K562 (cell line): ENCODE measurements at regions not wholly inside any gene's neighbourhood (a gene's known extent, or its start where the extent isn't known, plus 50 kb on each side); places are given as distances from the start of the nearest gene placed in this dataset.

Experiments used
- ATAC-seq: fragments of 200-7000 bp; cut with Tn5 transposase; 3 replicates; pipeline ENCODE4 v1.9.1; 2020; ENCODE audit warnings: moderate library complexity
- BruUV-seq: library from RNA; stranded (reverse); fragments of 400-500 nt; replicated peaks from 2 replicates; lab custom pipeline; 2021; lab: Mats Ljungman, UMichigan
- CTCF ChIA-PET: fragments of 300-600 bp; formaldehyde crosslinking; extraction: SDS; loops from one replicate; lab custom pipeline; 2021; ENCODE audit warnings: low intra/inter-chr PET ratio; lab: Yijun Ruan, JAX
- POLR2A ChIA-PET: fragments of 300-600, 350-650 bp; sonication (Branson Sonifier 250); formaldehyde crosslinking; extraction: SDS; loops from one replicate; lab custom pipeline; 2021; ENCODE audit warnings: antibody characterized with exemption, inconsistent platforms; lab: Yijun Ruan, JAX
- DNase-seq, 4 experiments: peaks; one replicate each; pipeline versions ENCODE4 v3.0.0 to v3.0.0-alpha.2; 2011 to 2018; ENCODE audit warnings: low spot score in 3 of 4, mixed read lengths in 3 of 4; ENCODE audit errors: extremely low read depth in 1 of 4
- FAIRE-seq: peaks from 2 replicates; lab custom pipeline; 2011; peaks lifted over from hg19 to GRCh38; lab: Jason Lieb, UNC
- H2AFZ ChIP-seq: 2 replicates; pipeline ENCODE4 v1.6.0; 2011; ENCODE audit warnings: low read depth, low read length, control low read depth, inconsistent platforms
- H3K27ac ChIP-seq: fragments of 200-600 bp; 3 replicates; pipeline ENCODE4 v1.8.0; 2011; ENCODE audit warnings: low read depth, mild to moderate bottlenecking, control low read depth, inconsistent platforms, low read length, moderate library complexity, mixed read lengths; ENCODE audit errors: extremely low read depth
- H3K27me3 ChIP-seq, 2 experiments: fragments of 300-600 bp in 1 of 2; 2 replicates in 1 of 2; 3 replicates in 1 of 2; pipeline versions ENCODE4 v1.6.0 to v1.8.0; 2011; ENCODE audit warnings: inconsistent platforms in 2 of 2, low read length in 2 of 2, mild to moderate bottlenecking in 1 of 2, mixed read lengths in 1 of 2, moderate library complexity in 1 of 2; ENCODE audit not compliant: control insufficient read depth in 2 of 2, insufficient read depth in 2 of 2
- H3K36me3 ChIP-seq: fragments of 300-600 bp; 3 replicates; pipeline ENCODE4 v1.8.0; 2011; ENCODE audit warnings: mild to moderate bottlenecking, low read length, inconsistent platforms; ENCODE audit not compliant: control insufficient read depth, insufficient read depth
- H3K4me1 ChIP-seq, 2 experiments: fragments of 200-600 bp in 1 of 2; replicated peaks in 1 of 2; 2 replicates in 1 of 2; 3 replicates in 1 of 2; pipeline versions ENCODE4 v1.5.1 to v1.8.0; 2011; ENCODE audit warnings: inconsistent platforms in 2 of 2, low read length in 2 of 2, mild to moderate bottlenecking in 1 of 2, mixed read lengths in 1 of 2, moderate library complexity in 1 of 2; ENCODE audit not compliant: control insufficient read depth in 2 of 2, insufficient read depth in 2 of 2
- H3K4me2 ChIP-seq: 2 replicates; pipeline ENCODE4 v1.6.1; 2011; ENCODE audit warnings: low read length, control low read depth, inconsistent platforms, mixed read lengths; ENCODE audit not compliant: insufficient read depth
- H3K4me3 ChIP-seq: fragments of 200-600 bp; sonication (generic), shearing (Covaris generic); 2 replicates; pipeline ENCODE4 v1.5.1; 2016; ENCODE audit warnings: control low read depth, inconsistent platforms
- H3K79me2 ChIP-seq: fragments of 200-600 bp; 3 replicates; pipeline ENCODE4 v1.8.0; 2011; ENCODE audit warnings: low read length, inconsistent platforms; ENCODE audit not compliant: control insufficient read depth, insufficient read depth
- H3K9ac ChIP-seq, 2 experiments: 2 replicates each; pipeline versions ENCODE4 v1.6.0 to v1.6.1; 2011; ENCODE audit warnings: low read depth in 2 of 2, low read length in 2 of 2, control low read depth in 1 of 2, inconsistent platforms in 1 of 2, mild to moderate bottlenecking in 1 of 2, mixed read lengths in 1 of 2; ENCODE audit not compliant: insufficient read depth in 1 of 2
- H3K9me1 ChIP-seq: one replicate; pipeline ENCODE4 v1.6.0; 2011; ENCODE audit warnings: inconsistent platforms, mild to moderate bottlenecking, low read length, moderate library complexity; ENCODE audit not compliant: control insufficient read depth, insufficient read depth
- H3K9me3 ChIP-seq: replicated peaks from 2 replicates; pipeline ENCODE4 v1.5.1; 2011; ENCODE audit warnings: low read depth, low read length, inconsistent platforms; ENCODE audit not compliant: control insufficient read depth, insufficient read depth
- H4K20me1 ChIP-seq: replicated peaks from 2 replicates; pipeline ENCODE4 v1.6.1; 2011; ENCODE audit warnings: low read length, inconsistent platforms, mixed read lengths; ENCODE audit not compliant: control insufficient read depth, insufficient read depth
- CEBPG ChIP-seq, 3 experiments: fragments of 200-800 bp in 1 of 3; sonication (Bioruptor generic) in 1 of 3; sonication (generic) in 1 of 3; formaldehyde crosslinking in 1 of 3; IDR thresholded peaks in 2 of 3; conservative IDR thresholded peaks in 1 of 3; 2 replicates each; pipeline versions ENCODE4 v1.6.1 to v1.8.0; 2016 to 2022; ENCODE audit warnings: missing compliant biosample characterization in 2 of 3, missing genetic modification characterization in 2 of 3, mild to moderate bottlenecking in 1 of 3, missing genetic modification reagents in 1 of 3
- FUS ChIP-seq: fragments of 200-400 bp; formaldehyde crosslinking; optimal IDR thresholded peaks from 2 replicates; pipeline ENCODE3; 2017; ENCODE audit warnings: low read depth, low read length
- SOX6 ChIP-seq: fragments of 450-650 bp; IDR thresholded peaks from 2 replicates; pipeline ENCODE4 v1.6.1; 2014; ENCODE audit warnings: mild to moderate bottlenecking
- SRSF1 ChIP-seq: fragments of 200-400 bp; formaldehyde crosslinking; IDR thresholded peaks from 2 replicates; pipeline ENCODE4 v1.6.1; 2017; ENCODE audit warnings: mild to moderate bottlenecking, low read depth, low read length, moderate library complexity
- WGBS: fragments of 100-300 bp; shearing (Covaris generic); methylation state at CpG from one replicate; pipeline ENCODE4 v1.1.6; 2016; ENCODE audit warnings: low coverage, mixed read lengths; ENCODE audit not compliant: insufficient coverage; ENCODE audit errors: missing lambda C conversion rate; 5-methylcytosine and 5-hydroxymethylcytosine counted together
- in situ Hi-C: fragments of 300-500 bp; cut with MboI; formaldehyde crosslinking; loops from 4 replicates; pipeline ENCODE4 v1.15.0; 2018; ENCODE audit warnings: inconsistent platforms, mixed read lengths
- intact Hi-C: fragments of 100-400 bp; cut with micrococcal nuclease; formaldehyde crosslinking; loops from 2 replicates; pipeline ENCODE4 v1.14.2; 2022
- TF ChIP-seq, protein P1 (sequence below): sonication (generic); formaldehyde crosslinking; IDR thresholded peaks from 2 replicates; pipeline ENCODE4 v1.8.1; 2023; ENCODE audit warnings: mild to moderate bottlenecking, missing genetic modification reagents, moderate library complexity

DNA sequence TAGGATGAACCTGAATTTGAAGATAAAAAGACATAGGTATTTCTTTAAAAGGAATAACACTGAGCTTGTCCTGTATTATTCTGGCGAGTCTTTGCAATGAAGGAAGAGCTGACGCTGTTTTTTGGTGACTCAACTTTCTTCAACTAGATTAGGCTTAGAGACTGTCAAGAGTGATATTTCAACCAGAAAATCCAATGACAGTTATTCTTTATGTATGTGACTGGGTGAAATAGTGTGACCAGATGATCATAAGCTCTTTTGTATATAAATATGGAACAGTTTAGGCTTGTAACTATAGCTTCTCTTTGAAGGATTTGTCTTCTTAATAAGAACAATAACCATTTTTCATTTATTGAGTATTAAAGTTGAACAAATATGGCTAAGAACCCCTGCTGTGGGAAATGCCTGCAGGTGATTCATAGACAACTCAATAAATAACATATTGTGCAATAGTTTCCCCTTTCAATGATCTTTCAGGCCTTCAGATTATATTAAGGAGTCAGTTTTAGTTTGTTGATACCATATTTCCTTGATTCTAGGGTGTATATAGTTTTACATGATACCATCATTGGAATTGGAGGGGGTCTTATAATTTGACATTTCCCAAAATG is 265.6 kb upstream of the JAG1 start:
- ChIA-PET POLR2A (no interaction called here), CTCF (no interaction called here)
- no peaks in the 10 kb centered on the region for H3K79me2 ChIP-seq
- DNase-seq (no peak), FAIRE-seq (no peak), ATAC-seq (no peak)
- no peak overlapping the region for H3K27ac ChIP-seq
- in situ Hi-C loops (no loop called here), intact Hi-C loops (no loop called here)
- H3K4me1 ChIP-seq = no peaks in the 10 kb centered on the region
- H3K9me3 ChIP-seq = no peaks in the 10 kb centered on the region
- WGBS = 0% methylated on average over 2 of the region's 2 CpGs
- no peaks in the 10 kb centered on the region for H3K9me1 ChIP-seq
- H3K9ac ChIP-seq = no peak overlapping the region
- no peaks in the 10 kb centered on the region for H3K27me3 ChIP-seq
- no peak overlapping the region for H3K4me3 ChIP-seq
- no peak overlapping the region for H3K4me2 ChIP-seq
- TF ChIP-seq CEBPG (CRISPR knock-in tag; IDR thresholded peaks at IDR 0.05) = no peak
- TF ChIP-seq CEBPG (tag; conservative IDR thresholded peaks at IDR 0.05 in 1 of 2, IDR thresholded peaks at IDR 0.05 in 1 of 2) = peak in 1 of 2 experiments; percentile 75; a peak in 2 of 4 replicates
- no peak for TF ChIP-seq SRSF1
- no peak for TF ChIP-seq FUS
- no peaks in the 10 kb centered on the region for H4K20me1 ChIP-seq
- no peak overlapping the region for H2AFZ ChIP-seq
- no peaks in the 10 kb centered on the region for H3K36me3 ChIP-seq
- BruUV-seq = no TSS peak

DNA sequence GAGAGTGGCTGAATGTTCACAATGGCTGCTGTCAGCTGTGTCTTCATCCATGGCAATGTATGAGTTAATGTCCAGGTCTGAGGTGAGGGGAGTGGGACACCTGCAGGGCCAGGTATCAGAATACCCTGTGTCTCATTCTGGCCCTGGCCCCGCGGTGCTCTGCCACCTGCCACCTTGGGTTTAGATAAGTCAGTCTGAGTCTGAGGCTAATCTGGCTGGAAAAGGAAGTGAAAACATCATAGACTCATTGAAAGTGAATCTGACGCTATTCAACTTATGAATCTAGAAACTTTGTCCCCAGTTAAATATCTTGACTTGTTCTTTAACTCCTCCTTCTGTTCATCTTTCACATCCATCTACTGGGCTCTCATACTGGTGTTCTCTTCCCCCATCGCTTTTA is 267.1 kb upstream of the JAG1 start:
- intact Hi-C loops = no loop called here
- BruUV-seq = no TSS peak
- Histone ChIP-seq H3K27ac (no peak overlapping the region), H3K4me1 (no peaks in the 10 kb centered on the region), H2AFZ (no peak overlapping the region), H3K36me3 (no peaks in the 10 kb centered on the region), H3K9me3 (no peaks in the 10 kb centered on the region), H3K4me3 (no peak overlapping the region), H3K4me2 (no peak overlapping the region), H3K9ac (no peak overlapping the region), H3K27me3 (no peaks in the 10 kb centered on the region), H3K79me2 (no peaks in the 10 kb centered on the region), H3K9me1 (no peaks in the 10 kb centered on the region), H4K20me1 (no peaks in the 10 kb centered on the region)
- no peak for DNase-seq
- no peak for FAIRE-seq
- CTCF ChIA-PET = no interaction called here
- POLR2A ChIA-PET = no interaction called here
- no peak for TF ChIP-seq SOX6
- TF ChIP-seq, protein P1, sequence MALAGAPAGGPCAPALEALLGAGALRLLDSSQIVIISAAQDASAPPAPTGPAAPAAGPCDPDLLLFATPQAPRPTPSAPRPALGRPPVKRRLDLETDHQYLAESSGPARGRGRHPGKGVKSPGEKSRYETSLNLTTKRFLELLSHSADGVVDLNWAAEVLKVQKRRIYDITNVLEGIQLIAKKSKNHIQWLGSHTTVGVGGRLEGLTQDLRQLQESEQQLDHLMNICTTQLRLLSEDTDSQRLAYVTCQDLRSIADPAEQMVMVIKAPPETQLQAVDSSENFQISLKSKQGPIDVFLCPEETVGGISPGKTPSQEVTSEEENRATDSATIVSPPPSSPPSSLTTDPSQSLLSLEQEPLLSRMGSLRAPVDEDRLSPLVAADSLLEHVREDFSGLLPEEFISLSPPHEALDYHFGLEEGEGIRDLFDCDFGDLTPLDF (CRISPR knock-in tag) = no peak
- in situ Hi-C loops = no loop called here
- 0% methylated on average over 2 of the region's 4 CpGs for WGBS
- no peak for ATAC-seq
